Peyer's patch (tissue), 4 donors: ENCODE measurements at regions not wholly inside any gene's neighbourhood (a gene's known extent, or its start where the extent isn't known, plus 50 kb on each side); places are given as distances from the start of the nearest gene placed in this dataset.

Experiments used
- DNase-seq, 3 donors: peaks; one replicate each; pipeline ENCODE4 v3.0.0-alpha.2; 2017 to 2019
- H3K27ac ChIP-seq, 4 donors: fragments of 200-600 bp; sonication (generic); one replicate each; pipeline ENCODE4 v1.5.1; 2016 to 2019
- H3K27me3 ChIP-seq, 2 donors: fragments of 200-600 bp; sonication (generic); one replicate each; pipeline ENCODE4 v1.5.1; 2019
- H3K36me3 ChIP-seq, 3 donors: fragments of 200-600 bp; sonication (generic); one replicate each; pipeline ENCODE4 v1.5.1; 2016 to 2019
- H3K4me1 ChIP-seq, 4 donors: fragments of 200-600 bp; sonication (generic); one replicate each; pipeline ENCODE4 v1.5.1; 2016 to 2019
- H3K4me3 ChIP-seq, 4 donors: fragments of 200-600 bp; sonication (generic); 1 replicate in 3 of 4; 2 replicates in 1 of 4; pipeline ENCODE4 v1.5.1; 2016 to 2019; ENCODE audit warnings: mild to moderate bottlenecking in 1 of 4
- H3K9me3 ChIP-seq, 4 donors: fragments of 200-600 bp; sonication (generic); one replicate each; pipeline ENCODE4 v1.5.1; 2016 to 2019; ENCODE audit warnings: mild to moderate bottlenecking in 1 of 4
- CTCF ChIP-seq, 6 experiments: fragments of 450-650 bp in 4 of 6; fragments of 200-600 bp in 2 of 6; sonication (generic) in 1 of 6; IDR thresholded peaks; one replicate each; pipeline ENCODE4 v1.5.1; 2017 to 2019; ENCODE audit warnings: antibody characterized with exemption in 6 of 6, mild to moderate bottlenecking in 3 of 6, moderate library complexity in 1 of 6
- POLR2A ChIP-seq, 2 donors: fragments of 450-650 bp; IDR thresholded peaks; one replicate each; pipeline ENCODE4 v1.5.1; 2017; ENCODE audit warnings: antibody characterized with exemption in 2 of 2, mild to moderate bottlenecking in 2 of 2, moderate library complexity in 2 of 2

- Histone ChIP-seq H3K27ac (no peak overlapping the region), H3K4me1 (no peaks in the 10 kb centered on the region), H3K4me3 (no peak overlapping the region), H3K36me3 (no peaks in the 10 kb centered on the region), H3K9me3 (no peaks in the 10 kb centered on the region), H3K27me3 (no peaks in the 10 kb centered on the region)
- DNase-seq: no peak
- TF ChIP-seq CTCF (IDR thresholded peaks at IDR 0.05): no peak
- TF ChIP-seq POLR2A (IDR thresholded peaks at IDR 0.05): no peak
Observed at GRCh38 chr4:43835869-43836268, 612.7 kb downstream of the KCTD8 start.

- DNase-seq: no peak
- Histone ChIP-seq H3K36me3 (no peaks in the 10 kb centered on the region), H3K4me3 (no peak overlapping the region), H3K4me1 (no peaks in the 10 kb centered on the region), H3K27ac (no peak overlapping the region), H3K27me3 (no peaks in the 10 kb centered on the region), H3K9me3 (no peaks in the 10 kb centered on the region)
- TF ChIP-seq POLR2A (IDR thresholded peaks at IDR 0.05) (no peak), CTCF (IDR thresholded peaks at IDR 0.05) (no peak)
Observed at GRCh38 chr4:43837171-43837570, 611.4 kb downstream of the KCTD8 start.

DNA sequence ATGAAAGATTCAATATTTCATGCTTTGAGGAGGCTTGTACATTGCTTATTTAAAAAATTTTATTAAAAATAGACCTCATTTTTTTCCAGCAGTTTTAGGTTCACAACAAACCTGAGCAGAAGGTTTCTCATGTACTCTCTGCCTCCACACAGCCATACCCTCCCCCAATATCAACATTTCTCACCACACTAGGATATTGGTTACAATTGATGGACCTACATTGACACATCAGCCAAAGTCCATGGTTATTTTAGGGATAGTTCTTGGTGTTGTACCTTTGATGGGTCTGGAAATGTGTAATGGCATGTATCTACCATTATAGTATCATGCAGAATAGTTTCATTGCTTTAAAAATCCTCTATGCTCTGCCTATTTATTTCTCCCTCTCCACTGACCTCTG lies 611.0 kb downstream of the KCTD8 start:
- no peaks in the 10 kb centered on the region for H3K9me3 ChIP-seq
- no peaks in the 10 kb centered on the region for H3K36me3 ChIP-seq
- TF ChIP-seq CTCF (IDR thresholded peaks at IDR 0.05) (no peak), POLR2A (IDR thresholded peaks at IDR 0.05) (no peak)

GRCh38 chr4:43842594-43842993 lies 606.0 kb downstream of the KCTD8 start:
- TF ChIP-seq CTCF (IDR thresholded peaks at IDR 0.05): no peak
- TF ChIP-seq POLR2A (IDR thresholded peaks at IDR 0.05): no peak
- H3K9me3 ChIP-seq: no peaks in the 10 kb centered on the region

More for the DNA sequence above, 611.0 kb downstream of the KCTD8 start:
- DNase-seq: no peak
- no peaks in the 10 kb centered on the region for H3K4me1 ChIP-seq
- H3K27me3 ChIP-seq: no peaks in the 10 kb centered on the region
- H3K27ac ChIP-seq: no peak overlapping the region
- no peak overlapping the region for H3K4me3 ChIP-seq

DNA sequence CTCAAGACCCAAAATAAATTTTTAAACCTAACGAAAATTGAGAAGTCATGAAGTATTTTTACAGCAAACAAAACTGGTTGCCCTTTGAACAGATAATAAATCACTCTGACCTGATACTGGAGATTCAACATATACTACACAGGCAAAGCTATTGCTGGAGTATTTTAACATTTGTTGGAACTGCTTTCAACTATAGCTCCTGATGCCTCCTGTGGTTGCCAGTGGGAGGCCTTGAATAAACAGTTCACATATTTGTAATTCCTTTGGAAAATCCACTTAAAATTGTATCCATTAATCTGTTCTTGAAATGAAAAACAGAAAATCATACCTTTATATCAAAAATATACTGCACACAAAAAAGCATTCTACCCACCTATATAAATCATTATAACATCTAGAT lies 605.1 kb downstream of the KCTD8 start:
- no peak for DNase-seq
- Histone ChIP-seq H3K4me3 (no peak overlapping the region), H3K27ac (no peak overlapping the region), H3K9me3 (no peaks in the 10 kb centered on the region), H3K4me1 (no peaks in the 10 kb centered on the region), H3K27me3 (no peaks in the 10 kb centered on the region), H3K36me3 (no peaks in the 10 kb centered on the region)
- no peak for TF ChIP-seq POLR2A (IDR thresholded peaks at IDR 0.05)

More at GRCh38 chr4:43842594-43842993, 606.0 kb downstream of the KCTD8 start:
- no peak overlapping the region for H3K27ac ChIP-seq
- no peaks in the 10 kb centered on the region for H3K36me3 ChIP-seq
- DNase-seq: no peak
- no peaks in the 10 kb centered on the region for H3K27me3 ChIP-seq
- no peak overlapping the region for H3K4me3 ChIP-seq
- H3K4me1 ChIP-seq: no peaks in the 10 kb centered on the region

- no peaks in the 10 kb centered on the region for H3K36me3 ChIP-seq
- H3K9me3 ChIP-seq: no peaks in the 10 kb centered on the region
- no peak for TF ChIP-seq CTCF (IDR thresholded peaks at IDR 0.05)
- no peak for TF ChIP-seq POLR2A (IDR thresholded peaks at IDR 0.05)
- H3K4me1 ChIP-seq: no peaks in the 10 kb centered on the region
- no peak for DNase-seq
- H3K4me3 ChIP-seq: no peak overlapping the region
- H3K27me3 ChIP-seq: no peaks in the 10 kb centered on the region
- H3K27ac ChIP-seq: no peak overlapping the region
Observed at GRCh38 chr4:43846111-43846587, 602.5 kb downstream of the KCTD8 start.
